Neural progenitor cell (in vitro differentiated cells): ENCODE measurements at regions not wholly inside any gene's neighbourhood (a gene's known extent, or its start where the extent isn't known, plus 50 kb on each side); places are given as distances from the start of the nearest gene placed in this dataset.

Source experiments
- CTCF ChIP-seq: fragments of 200-600 bp; sonication (generic); IDR thresholded peaks from 2 replicates; pipeline ENCODE4 v1.5.1; 2017; ENCODE audit warnings: antibody characterized with exemption, mild to moderate bottlenecking
- EZH2phosphoT487 ChIP-seq: fragments of 200-600 bp; sonication (generic); IDR thresholded peaks from 2 replicates; pipeline ENCODE4 v1.6.1; 2017; ENCODE audit warnings: antibody characterized with exemption

GRCh38 chr3:165459111-165459510 is 262.9 kb upstream of the SLITRK3 start:
- TF ChIP-seq CTCF, result no peak
- TF ChIP-seq EZH2phosphoT487, result no peak
